ENCODE measurements at regions not wholly inside any gene's neighbourhood (a gene's known extent, or its start where the extent isn't known, plus 50 kb on each side); places are given as distances from the start of the nearest gene placed in this dataset.

DNA sequence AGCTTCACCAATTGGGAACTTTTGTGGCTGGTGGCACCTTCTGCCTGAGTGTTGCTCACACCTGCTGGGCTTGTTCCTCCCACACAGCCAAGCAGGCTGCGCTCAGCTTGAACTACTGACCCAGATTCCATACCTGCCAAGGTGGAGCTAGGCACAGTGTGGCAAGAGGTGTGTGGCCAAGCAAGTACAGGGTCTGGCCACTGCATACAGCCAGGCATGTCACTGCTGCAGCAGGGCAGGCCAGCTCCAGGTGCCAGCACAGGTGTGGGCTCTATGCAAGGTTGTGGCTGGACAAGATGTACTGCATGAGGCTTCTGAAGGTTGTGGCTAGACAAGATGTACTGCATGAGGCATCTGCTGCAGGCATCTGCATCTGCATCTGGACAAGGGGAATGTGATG, 1254.8 kb downstream of the AMY1C start:
- Histone ChIP-seq H3K9me3 (no peaks in the 10 kb centered on the region), H3K27ac (no peak overlapping the region), H3K4me1 (no peaks in the 10 kb centered on the region), H3K27me3 (no peaks in the 10 kb centered on the region), H3K36me3 (no peaks in the 10 kb centered on the region), H3K4me3 (no peak overlapping the region)
- DNase-seq (ENCODE audit: extremely low spot score in 2 of 2): no peak
- TF ChIP-seq POLR2AphosphoS5 (IDR thresholded peaks at IDR 0.05; ENCODE audit: insufficient read depth in 1 of 2, low read depth in 1 of 2) (no peak), POLR2A (IDR thresholded peaks at IDR 0.05) (no peak)
- TF ChIP-seq, protein P1, sequence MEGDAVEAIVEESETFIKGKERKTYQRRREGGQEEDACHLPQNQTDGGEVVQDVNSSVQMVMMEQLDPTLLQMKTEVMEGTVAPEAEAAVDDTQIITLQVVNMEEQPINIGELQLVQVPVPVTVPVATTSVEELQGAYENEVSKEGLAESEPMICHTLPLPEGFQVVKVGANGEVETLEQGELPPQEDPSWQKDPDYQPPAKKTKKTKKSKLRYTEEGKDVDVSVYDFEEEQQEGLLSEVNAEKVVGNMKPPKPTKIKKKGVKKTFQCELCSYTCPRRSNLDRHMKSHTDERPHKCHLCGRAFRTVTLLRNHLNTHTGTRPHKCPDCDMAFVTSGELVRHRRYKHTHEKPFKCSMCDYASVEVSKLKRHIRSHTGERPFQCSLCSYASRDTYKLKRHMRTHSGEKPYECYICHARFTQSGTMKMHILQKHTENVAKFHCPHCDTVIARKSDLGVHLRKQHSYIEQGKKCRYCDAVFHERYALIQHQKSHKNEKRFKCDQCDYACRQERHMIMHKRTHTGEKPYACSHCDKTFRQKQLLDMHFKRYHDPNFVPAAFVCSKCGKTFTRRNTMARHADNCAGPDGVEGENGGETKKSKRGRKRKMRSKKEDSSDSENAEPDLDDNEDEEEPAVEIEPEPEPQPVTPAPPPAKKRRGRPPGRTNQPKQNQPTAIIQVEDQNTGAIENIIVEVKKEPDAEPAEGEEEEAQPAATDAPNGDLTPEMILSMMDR (IDR thresholded peaks at IDR 0.05): no peak
- intact Hi-C loops (cut with DNase I): no loop called here

GRCh38 chr1:105005594-105006195, 1256.0 kb downstream of the AMY1C start:
- Histone ChIP-seq H3K27ac (no peak overlapping the region), H3K9me3 (no peaks in the 10 kb centered on the region), H3K27me3 (no peaks in the 10 kb centered on the region), H3K4me1 (no peaks in the 10 kb centered on the region), H3K4me3 (no peak overlapping the region), H3K36me3 (no peaks in the 10 kb centered on the region)
- no peak for TF ChIP-seq POLR2AphosphoS5 (IDR thresholded peaks at IDR 0.05; ENCODE audit: insufficient read depth in 1 of 2, low read depth in 1 of 2)
- no peak for TF ChIP-seq POLR2A (IDR thresholded peaks at IDR 0.05)
- TF ChIP-seq, protein P1 (IDR thresholded peaks at IDR 0.05): no peak
- no peak for DNase-seq (ENCODE audit: extremely low spot score in 2 of 2)
- intact Hi-C loops (cut with DNase I): no loop called here

- no peak for DNase-seq (ENCODE audit: extremely low spot score in 2 of 2)
- TF ChIP-seq POLR2AphosphoS5 (IDR thresholded peaks at IDR 0.05; ENCODE audit: insufficient read depth in 1 of 2, low read depth in 1 of 2): no peak
- no peak for TF ChIP-seq POLR2A (IDR thresholded peaks at IDR 0.05)
- TF ChIP-seq, protein P1 (IDR thresholded peaks at IDR 0.05): no peak
- Histone ChIP-seq H3K4me3 (no peak overlapping the region), H3K27me3 (no peaks in the 10 kb centered on the region), H3K27ac (no peak overlapping the region), H3K36me3 (no peaks in the 10 kb centered on the region), H3K9me3 (no peaks in the 10 kb centered on the region), H3K4me1 (no peaks in the 10 kb centered on the region)
- intact Hi-C loops (cut with DNase I): no loop called here
Measured at GRCh38 chr1:105017587-105017986, 1267.9 kb downstream of the AMY1C start.

DNA sequence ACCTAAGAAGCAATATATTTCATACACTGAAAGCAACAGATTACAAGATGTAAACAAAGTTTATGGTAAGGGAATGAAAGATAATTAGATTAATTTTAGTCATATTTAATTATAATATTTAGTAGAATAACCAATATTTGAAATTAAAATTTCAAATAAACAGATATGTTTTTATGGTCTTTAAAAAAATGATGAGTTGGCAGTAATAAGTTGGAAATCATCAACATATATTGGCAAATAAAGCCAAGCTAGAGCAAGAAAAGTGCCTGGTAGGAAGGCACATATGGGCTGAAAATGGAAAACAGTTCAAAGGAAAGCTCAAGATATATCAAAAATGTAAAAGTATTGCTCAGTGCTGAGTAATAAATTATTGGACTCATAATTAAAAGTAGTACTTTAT, 1274.0 kb downstream of the AMY1C start:
- no peak overlapping the region for H3K27ac ChIP-seq
- intact Hi-C loops (cut with DNase I): no loop called here
- TF ChIP-seq, protein P1 (IDR thresholded peaks at IDR 0.05): no peak
- no peak for TF ChIP-seq POLR2AphosphoS5 (IDR thresholded peaks at IDR 0.05; ENCODE audit: insufficient read depth in 1 of 2, low read depth in 1 of 2)
- TF ChIP-seq POLR2A (IDR thresholded peaks at IDR 0.05): no peak
- H3K4me1 ChIP-seq: no peaks in the 10 kb centered on the region
- no peaks in the 10 kb centered on the region for H3K36me3 ChIP-seq
- DNase-seq (ENCODE audit: extremely low spot score in 2 of 2): no peak
- no peaks in the 10 kb centered on the region for H3K9me3 ChIP-seq
- no peak overlapping the region for H3K4me3 ChIP-seq
- H3K27me3 ChIP-seq: no peaks in the 10 kb centered on the region

DNA sequence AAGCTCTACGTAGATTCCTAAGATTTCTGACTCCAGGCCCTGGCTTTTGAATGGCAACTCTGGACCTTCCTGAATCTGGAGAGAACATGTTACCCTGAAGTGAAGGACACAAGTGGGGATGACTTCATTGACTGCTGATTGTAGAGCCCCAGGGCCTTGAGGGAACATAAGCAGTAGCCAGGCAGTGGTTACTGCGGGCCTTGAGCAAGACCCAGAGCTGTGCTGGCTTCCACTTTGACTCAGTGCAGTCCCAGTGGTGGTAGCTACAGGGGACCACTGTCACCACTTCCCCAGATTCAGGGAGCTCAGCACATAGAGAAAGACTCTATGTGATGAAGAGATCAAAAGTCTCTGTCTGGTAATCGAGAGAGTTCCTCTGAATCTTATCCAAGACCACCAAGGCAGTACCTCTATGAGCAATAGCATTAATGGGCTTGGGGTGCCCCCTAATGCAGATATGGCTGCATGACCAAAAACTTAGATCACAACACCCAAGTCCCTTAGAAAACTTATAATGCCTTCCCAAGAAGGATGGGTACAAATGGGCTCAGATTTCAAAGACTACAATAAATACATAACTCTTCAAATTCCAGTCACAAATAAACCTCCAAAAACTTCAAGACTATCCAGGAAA, 1278.3 kb downstream of the AMY1C start:
- Histone ChIP-seq H3K9me3 (no peaks in the 10 kb centered on the region), H3K4me3 (no peak overlapping the region), H3K27ac (no peak overlapping the region), H3K4me1 (no peaks in the 10 kb centered on the region), H3K36me3 (no peaks in the 10 kb centered on the region), H3K27me3 (no peaks in the 10 kb centered on the region)
- TF ChIP-seq, protein P1 (IDR thresholded peaks at IDR 0.05): no peak
- TF ChIP-seq POLR2AphosphoS5 (IDR thresholded peaks at IDR 0.05; ENCODE audit: insufficient read depth in 1 of 2, low read depth in 1 of 2) (no peak), POLR2A (IDR thresholded peaks at IDR 0.05) (no peak)
- DNase-seq (ENCODE audit: extremely low spot score in 2 of 2): no peak
- intact Hi-C loops (cut with DNase I): no loop called here
